Nephron progenitor cell (in vitro differentiated cells): ENCODE measurements at regions not wholly inside any gene's neighbourhood (a gene's known extent, or its start where the extent isn't known, plus 50 kb on each side); places are given as distances from the start of the nearest gene placed in this dataset.

ENCODE experiments used
- DNase-seq: peaks from one replicate; pipeline ENCODE4 v3.0.0; 2021
- H3K27ac Mint-ChIP-seq: 2 replicates; pipeline ENCODE4 v1.8.0; 2021; ENCODE audit warnings: mild to moderate bottlenecking, moderate library complexity, mixed read lengths
- H3K27me3 Mint-ChIP-seq: 2 replicates; pipeline ENCODE4 v1.8.0; 2021; ENCODE audit warnings: mild to moderate bottlenecking, low read depth, mixed read lengths; ENCODE audit not compliant: poor library complexity
- H3K36me3 Mint-ChIP-seq: 2 replicates; pipeline ENCODE4 v1.8.0; 2021; ENCODE audit warnings: low read depth, mixed read lengths
- H3K4me1 Mint-ChIP-seq: 2 replicates; pipeline ENCODE4 v1.8.0; 2021; ENCODE audit warnings: mixed read lengths
- H3K4me3 Mint-ChIP-seq: 2 replicates; pipeline ENCODE4 v1.8.0; 2021; ENCODE audit warnings: mild to moderate bottlenecking, moderate library complexity, mixed read lengths
- H3K9me3 Mint-ChIP-seq: 2 replicates; pipeline ENCODE4 v1.8.0; 2021; ENCODE audit warnings: mild to moderate bottlenecking, moderate library complexity, mixed read lengths
- TF ChIP-seq, protein P1 (sequence below): fragments of 200-600 bp; sonication (generic); IDR thresholded peaks from 2 replicates; pipeline ENCODE4 v1.5.0; 2021; ENCODE audit warnings: antibody characterized with exemption

DNA sequence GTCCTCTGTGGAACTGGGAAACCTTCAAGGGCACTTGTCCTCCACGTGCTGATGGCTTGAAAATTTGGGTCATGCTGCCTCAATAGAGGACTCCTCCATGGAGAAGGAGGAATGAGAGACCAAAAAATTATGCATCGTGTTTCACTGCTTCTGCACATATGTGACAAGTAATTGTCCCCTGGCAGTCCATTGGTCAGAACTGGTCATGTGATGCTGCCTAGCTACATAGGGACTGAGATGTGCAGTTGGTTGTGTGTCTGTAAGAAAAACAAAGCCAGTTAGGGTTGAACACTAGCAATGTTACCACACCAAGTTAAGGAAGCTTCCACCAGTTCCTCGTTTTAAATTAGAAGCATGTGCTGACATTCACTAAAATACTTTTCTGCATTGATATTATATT, 201.9 kb upstream of the ANKH start:
- no peak overlapping the region for H3K4me3 Mint-ChIP-seq
- no peaks in the 10 kb centered on the region for H3K9me3 Mint-ChIP-seq
- no peaks in the 10 kb centered on the region for H3K36me3 Mint-ChIP-seq
- no peaks in the 10 kb centered on the region for H3K4me1 Mint-ChIP-seq
- TF ChIP-seq, protein P1, sequence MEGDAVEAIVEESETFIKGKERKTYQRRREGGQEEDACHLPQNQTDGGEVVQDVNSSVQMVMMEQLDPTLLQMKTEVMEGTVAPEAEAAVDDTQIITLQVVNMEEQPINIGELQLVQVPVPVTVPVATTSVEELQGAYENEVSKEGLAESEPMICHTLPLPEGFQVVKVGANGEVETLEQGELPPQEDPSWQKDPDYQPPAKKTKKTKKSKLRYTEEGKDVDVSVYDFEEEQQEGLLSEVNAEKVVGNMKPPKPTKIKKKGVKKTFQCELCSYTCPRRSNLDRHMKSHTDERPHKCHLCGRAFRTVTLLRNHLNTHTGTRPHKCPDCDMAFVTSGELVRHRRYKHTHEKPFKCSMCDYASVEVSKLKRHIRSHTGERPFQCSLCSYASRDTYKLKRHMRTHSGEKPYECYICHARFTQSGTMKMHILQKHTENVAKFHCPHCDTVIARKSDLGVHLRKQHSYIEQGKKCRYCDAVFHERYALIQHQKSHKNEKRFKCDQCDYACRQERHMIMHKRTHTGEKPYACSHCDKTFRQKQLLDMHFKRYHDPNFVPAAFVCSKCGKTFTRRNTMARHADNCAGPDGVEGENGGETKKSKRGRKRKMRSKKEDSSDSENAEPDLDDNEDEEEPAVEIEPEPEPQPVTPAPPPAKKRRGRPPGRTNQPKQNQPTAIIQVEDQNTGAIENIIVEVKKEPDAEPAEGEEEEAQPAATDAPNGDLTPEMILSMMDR: no peak
- H3K27ac Mint-ChIP-seq: no peak overlapping the region
- DNase-seq: no peak
- peaks cover 3% of the 10 kb centered on the region for H3K27me3 Mint-ChIP-seq

DNA sequence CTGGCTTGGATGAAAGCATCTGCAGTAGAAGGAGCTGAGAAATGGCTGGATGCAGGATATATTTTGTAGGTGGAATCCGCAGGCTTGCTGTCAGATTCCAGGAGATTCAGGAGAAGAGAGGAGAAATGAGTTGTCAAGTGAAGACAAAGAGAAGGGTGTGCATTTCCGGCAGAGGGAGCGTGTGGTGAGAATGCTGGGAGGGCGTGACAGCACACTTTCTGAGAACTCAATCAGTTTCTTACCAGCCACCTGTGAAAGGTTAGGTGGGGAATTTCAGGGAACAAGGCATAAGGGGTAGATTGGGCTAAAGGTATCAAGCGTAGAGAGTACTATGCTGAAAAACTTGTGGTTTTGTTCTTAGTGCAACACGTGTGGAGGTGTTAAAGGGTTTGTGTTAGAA, 199.3 kb upstream of the ANKH start:
- H3K4me1 Mint-ChIP-seq: no peaks in the 10 kb centered on the region
- H3K27me3 Mint-ChIP-seq: peaks cover 3% of the 10 kb centered on the region
- H3K4me3 Mint-ChIP-seq: no peak overlapping the region
- H3K9me3 Mint-ChIP-seq: no peaks in the 10 kb centered on the region
- H3K27ac Mint-ChIP-seq: peak overlapping the region; percentile 29
- TF ChIP-seq, protein P1: no peak
- H3K36me3 Mint-ChIP-seq: no peaks in the 10 kb centered on the region
- DNase-seq: no peak

- TF ChIP-seq, protein P1: no peak
- Mint-ChIP-seq H3K36me3 (no peaks in the 10 kb centered on the region), H3K9me3 (no peaks in the 10 kb centered on the region)
Observed at GRCh38 chr5:15069407-15069905, 197.9 kb upstream of the ANKH start.

GRCh38 chr5:15065091-15065490, 193.5 kb upstream of the ANKH start:
- Mint-ChIP-seq H3K4me3 (no peak overlapping the region), H3K36me3 (no peaks in the 10 kb centered on the region), H3K9me3 (no peaks in the 10 kb centered on the region), H3K27ac (no peak overlapping the region), H3K27me3 (peaks cover 2% of the 10 kb centered on the region), H3K4me1 (no peaks in the 10 kb centered on the region)
- TF ChIP-seq, protein P1: no peak
- no peak for DNase-seq

More at GRCh38 chr5:15069407-15069905, 197.9 kb upstream of the ANKH start:
- peaks cover 3% of the 10 kb centered on the region for H3K27me3 Mint-ChIP-seq
- H3K4me3 Mint-ChIP-seq: no peak overlapping the region
- DNase-seq: no peak
- no peaks in the 10 kb centered on the region for H3K4me1 Mint-ChIP-seq
- no peak overlapping the region for H3K27ac Mint-ChIP-seq

DNA sequence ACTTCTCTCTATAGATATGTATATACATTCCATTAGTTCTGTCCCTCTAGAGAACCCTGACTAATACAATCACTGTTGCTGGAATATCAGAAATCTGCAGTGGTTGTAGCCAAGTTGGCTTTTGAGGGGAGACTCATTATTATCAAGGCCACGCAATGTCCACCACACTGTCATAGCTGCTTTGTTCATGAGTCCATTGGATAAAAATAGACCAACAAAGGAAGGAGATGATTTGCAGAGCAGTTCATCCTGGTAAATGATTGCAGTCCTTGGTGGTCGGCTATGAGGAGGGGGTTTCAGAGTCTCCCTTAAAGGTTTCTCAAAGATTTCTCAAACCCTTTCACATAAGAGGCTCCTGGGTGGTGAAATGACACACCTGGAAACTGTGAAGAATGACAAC, 192.8 kb upstream of the ANKH start:
- no peak overlapping the region for H3K27ac Mint-ChIP-seq
- TF ChIP-seq, protein P1: no peak
- no peak overlapping the region for H3K4me3 Mint-ChIP-seq
- peaks cover 2% of the 10 kb centered on the region for H3K27me3 Mint-ChIP-seq
- H3K9me3 Mint-ChIP-seq: no peaks in the 10 kb centered on the region
- H3K4me1 Mint-ChIP-seq: no peaks in the 10 kb centered on the region
- no peak for DNase-seq
- no peaks in the 10 kb centered on the region for H3K36me3 Mint-ChIP-seq

DNA sequence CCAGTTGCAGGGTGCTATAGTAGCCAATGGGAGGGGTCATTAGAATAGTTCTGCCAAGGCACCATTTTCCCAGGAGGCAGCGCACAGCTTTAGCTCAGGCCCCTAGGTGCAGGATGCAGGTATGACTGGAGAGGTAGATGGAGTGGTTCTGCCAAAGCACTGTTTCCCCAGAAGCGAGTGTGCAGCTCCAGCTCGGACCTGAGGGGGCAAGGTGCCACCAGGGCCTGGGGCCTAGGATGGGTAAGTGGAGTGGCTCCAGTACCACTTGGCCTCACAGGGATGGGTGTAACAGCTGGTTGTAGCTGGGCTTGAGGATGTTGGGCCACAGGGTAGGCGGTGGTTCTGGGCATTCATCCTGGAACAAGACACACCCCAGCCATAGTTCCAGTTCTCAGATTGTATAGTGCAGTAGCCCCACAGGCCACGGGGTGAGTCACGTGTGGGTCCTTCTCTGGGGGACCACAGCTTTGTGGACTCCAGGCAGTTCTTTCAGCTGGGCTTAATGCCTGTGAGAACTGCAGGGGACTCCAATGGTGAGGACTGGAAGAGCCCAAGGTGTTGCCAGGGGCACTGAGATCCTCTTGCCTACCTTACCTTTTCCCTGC, 185.5 kb upstream of the ANKH start:
- Mint-ChIP-seq H3K4me1 (no peaks in the 10 kb centered on the region), H3K36me3 (no peaks in the 10 kb centered on the region), H3K27me3 (peaks cover 6% of the 10 kb centered on the region), H3K9me3 (peaks cover 11% of the 10 kb centered on the region), H3K27ac (no peak overlapping the region), H3K4me3 (no peak overlapping the region)
- DNase-seq: no peak
- TF ChIP-seq, protein P1: no peak
